ENCODE measurements at regions not wholly inside any gene's neighbourhood (a gene's known extent, or its start where the extent isn't known, plus 50 kb on each side); places are given as distances from the start of the nearest gene placed in this dataset.
"Not testable (repeated sequence)": the region's sequence is repeated elsewhere in the genome, so short reads cannot be mapped to it uniquely, and the experiment has no call there.

DNA sequence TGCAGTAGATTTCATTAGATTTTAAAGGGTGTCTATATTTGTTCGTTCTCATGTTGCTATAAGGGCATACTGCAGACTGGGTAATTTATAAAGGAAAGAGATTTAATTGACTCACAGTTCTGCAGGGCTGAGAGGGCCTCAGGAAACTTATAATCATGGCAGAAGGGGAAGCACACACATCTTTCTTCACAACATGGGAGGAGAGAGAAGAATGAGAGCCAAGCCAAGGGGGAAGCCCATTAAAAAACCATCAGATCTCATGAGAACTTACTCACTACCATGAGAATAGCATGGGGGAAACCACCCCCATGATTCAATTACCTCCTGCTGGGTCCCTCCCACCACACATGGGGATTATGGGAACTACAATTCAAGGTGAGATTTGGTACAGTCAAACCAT is 99.5 kb upstream of the TCF21 start:
- not testable (repeated sequence) for TF ChIP-seq POLR2AphosphoS5, POLR2A, EP300 (IDR thresholded peaks at IDR 0.05)
- TF ChIP-seq, protein P1, sequence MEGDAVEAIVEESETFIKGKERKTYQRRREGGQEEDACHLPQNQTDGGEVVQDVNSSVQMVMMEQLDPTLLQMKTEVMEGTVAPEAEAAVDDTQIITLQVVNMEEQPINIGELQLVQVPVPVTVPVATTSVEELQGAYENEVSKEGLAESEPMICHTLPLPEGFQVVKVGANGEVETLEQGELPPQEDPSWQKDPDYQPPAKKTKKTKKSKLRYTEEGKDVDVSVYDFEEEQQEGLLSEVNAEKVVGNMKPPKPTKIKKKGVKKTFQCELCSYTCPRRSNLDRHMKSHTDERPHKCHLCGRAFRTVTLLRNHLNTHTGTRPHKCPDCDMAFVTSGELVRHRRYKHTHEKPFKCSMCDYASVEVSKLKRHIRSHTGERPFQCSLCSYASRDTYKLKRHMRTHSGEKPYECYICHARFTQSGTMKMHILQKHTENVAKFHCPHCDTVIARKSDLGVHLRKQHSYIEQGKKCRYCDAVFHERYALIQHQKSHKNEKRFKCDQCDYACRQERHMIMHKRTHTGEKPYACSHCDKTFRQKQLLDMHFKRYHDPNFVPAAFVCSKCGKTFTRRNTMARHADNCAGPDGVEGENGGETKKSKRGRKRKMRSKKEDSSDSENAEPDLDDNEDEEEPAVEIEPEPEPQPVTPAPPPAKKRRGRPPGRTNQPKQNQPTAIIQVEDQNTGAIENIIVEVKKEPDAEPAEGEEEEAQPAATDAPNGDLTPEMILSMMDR (IDR thresholded peaks at IDR 0.05), result not testable (repeated sequence)

Measured in sigmoid colon (tissue), 4 donors.